Neural cell (in vitro differentiated cells): ENCODE measurements at regions not wholly inside any gene's neighbourhood (a gene's known extent, or its start where the extent isn't known, plus 50 kb on each side); places are given as distances from the start of the nearest gene placed in this dataset.

Experiments
- H2AFZ ChIP-seq: fragments of 200-600, 300-800 bp; sonication (generic), shearing (Covaris generic); 2 replicates; pipeline ENCODE4 v1.6.0; 2014; ENCODE audit warnings: low read depth, mild to moderate bottlenecking, antibody characterized with exemption, low read length, moderate library complexity
- H3F3A ChIP-seq: fragments of 200-600 bp; shearing (Covaris generic); 2 replicates; pipeline ENCODE4 v1.6.1; 2016; ENCODE audit warnings: mild to moderate bottlenecking, moderate library complexity, mixed read lengths, antibody characterized with exemption, low read length; ENCODE audit not compliant: insufficient read depth, poor library complexity, severe bottlenecking
- H3K27ac ChIP-seq: fragments of 200-600, 300-800 bp; sonication (generic), shearing (Covaris generic); 2 replicates; pipeline ENCODE4 v1.5.1; 2014; ENCODE audit warnings: mild to moderate bottlenecking, low read length, moderate library complexity
- H3K27me3 ChIP-seq: fragments of 300-800, 200-600 bp; sonication (generic), shearing (Covaris generic); 2 replicates; pipeline ENCODE4 v1.6.0; 2014; ENCODE audit warnings: mild to moderate bottlenecking, low read depth, low read length, moderate library complexity; ENCODE audit not compliant: insufficient read depth
- H3K36me3 ChIP-seq: fragments of 300-800, 200-600 bp; sonication (generic), shearing (Covaris generic); 2 replicates; pipeline ENCODE4 v1.5.1; 2014; ENCODE audit warnings: mild to moderate bottlenecking, antibody characterized with exemption, low read length, moderate library complexity; ENCODE audit not compliant: insufficient read depth
- H3K4me2 ChIP-seq: fragments of 300-800, 200-600 bp; sonication (generic), shearing (Covaris generic); 2 replicates; pipeline ENCODE4 v1.6.0; 2014; ENCODE audit warnings: mild to moderate bottlenecking, low read length
- H3K4me3 ChIP-seq: fragments of 300-800, 200-600 bp; sonication (generic), shearing (Covaris generic); 2 replicates; pipeline ENCODE4 v1.5.1; 2014; ENCODE audit warnings: mild to moderate bottlenecking, low read length, moderate library complexity
- H3K79me2 ChIP-seq: fragments of 200-600 bp; shearing (Covaris generic); replicated peaks from 2 replicates; pipeline ENCODE4 v1.6.0; 2014; ENCODE audit warnings: mild to moderate bottlenecking, low read length, moderate library complexity; ENCODE audit not compliant: insufficient read depth
- H3K9ac ChIP-seq: fragments of 300-800, 200-600 bp; sonication (generic), shearing (Covaris generic); 2 replicates; pipeline ENCODE4 v1.6.1; 2016; ENCODE audit warnings: mild to moderate bottlenecking, low read length, mixed read lengths
- H3K9me2 ChIP-seq: fragments of 200-600 bp; shearing (Covaris generic); 2 replicates; pipeline ENCODE4 v1.6.1; 2016; ENCODE audit warnings: mild to moderate bottlenecking, low read length, mixed read lengths; ENCODE audit not compliant: insufficient read depth
- H3K9me3 ChIP-seq: fragments of 200-600, 300-800 bp; sonication (generic), shearing (Covaris generic); 2 replicates; pipeline ENCODE4 v1.6.1; 2016; ENCODE audit warnings: mild to moderate bottlenecking, mixed run types, low read length, moderate library complexity, mixed read lengths
- H4K20me1 ChIP-seq: fragments of 200-600 bp; shearing (Covaris generic); 2 replicates; pipeline ENCODE4 v1.6.1; 2016; ENCODE audit warnings: mild to moderate bottlenecking, mixed run types; ENCODE audit not compliant: insufficient read depth
- EP300 ChIP-seq: fragments of 450-650 bp; conservative IDR thresholded peaks from 2 replicates; pipeline ENCODE4 v1.6.1; 2014; ENCODE audit warnings: antibody characterized with exemption, mild to moderate bottlenecking, moderate library complexity; ENCODE audit not compliant: poor library complexity, severe bottlenecking
- EZH2 ChIP-seq: fragments of 200-600, 300-800 bp; shearing (Covaris generic), sonication (generic); IDR thresholded peaks from 2 replicates; pipeline ENCODE4 v1.6.1; 2014; ENCODE audit warnings: antibody characterized with exemption, low read length, borderline replicate concordance, mild to moderate bottlenecking; ENCODE audit not compliant: insufficient read depth, poor library complexity, severe bottlenecking
- MXI1 ChIP-seq: fragments of 450-650 bp; conservative IDR thresholded peaks from 2 replicates; pipeline ENCODE4 v1.6.1; 2014; ENCODE audit warnings: antibody characterized with exemption, mild to moderate bottlenecking; ENCODE audit not compliant: poor library complexity, severe bottlenecking
- POLR2AphosphoS5 ChIP-seq: IDR thresholded peaks from 2 replicates; pipeline ENCODE4 v1.6.1; 2012
- RAD21 ChIP-seq: fragments of 450-650 bp; conservative IDR thresholded peaks from 2 replicates; pipeline ENCODE4 v1.6.1; 2014; ENCODE audit warnings: antibody characterized with exemption, mild to moderate bottlenecking, moderate library complexity
- REST ChIP-seq: IDR thresholded peaks from 2 replicates; pipeline ENCODE4 v1.6.1; 2012; ENCODE audit warnings: borderline replicate concordance
- SMC3 ChIP-seq: fragments of 450-650 bp; conservative IDR thresholded peaks from 2 replicates; pipeline ENCODE4 v1.6.1; 2014; ENCODE audit warnings: antibody characterized with exemption, mild to moderate bottlenecking, moderate library complexity; ENCODE audit not compliant: poor library complexity
- TAF1 ChIP-seq: IDR thresholded peaks from 2 replicates; pipeline ENCODE4 v1.6.1; 2012; ENCODE audit warnings: low read depth
- TF ChIP-seq, protein P1 (sequence below): fragments of 450-650 bp; IDR thresholded peaks from 2 replicates; pipeline ENCODE4 v1.5.1; 2014; ENCODE audit warnings: antibody characterized with exemption, mild to moderate bottlenecking, moderate library complexity; ENCODE audit not compliant: poor library complexity, severe bottlenecking

GRCh38 chr1:45258059-45258650, 51.8 kb upstream of the ZSWIM5 start:
- no peak overlapping the region for H3K27ac ChIP-seq
- H3K4me2 ChIP-seq = no peak overlapping the region
- H3K4me3 ChIP-seq = no peak overlapping the region
- H4K20me1 ChIP-seq = no peaks in the 10 kb centered on the region
- no peaks in the 10 kb centered on the region for H3K27me3 ChIP-seq
- H3F3A ChIP-seq = no peaks in the 10 kb centered on the region
- TF ChIP-seq SMC3 = no peak
- no peak for TF ChIP-seq EZH2
- TF ChIP-seq, protein P1, sequence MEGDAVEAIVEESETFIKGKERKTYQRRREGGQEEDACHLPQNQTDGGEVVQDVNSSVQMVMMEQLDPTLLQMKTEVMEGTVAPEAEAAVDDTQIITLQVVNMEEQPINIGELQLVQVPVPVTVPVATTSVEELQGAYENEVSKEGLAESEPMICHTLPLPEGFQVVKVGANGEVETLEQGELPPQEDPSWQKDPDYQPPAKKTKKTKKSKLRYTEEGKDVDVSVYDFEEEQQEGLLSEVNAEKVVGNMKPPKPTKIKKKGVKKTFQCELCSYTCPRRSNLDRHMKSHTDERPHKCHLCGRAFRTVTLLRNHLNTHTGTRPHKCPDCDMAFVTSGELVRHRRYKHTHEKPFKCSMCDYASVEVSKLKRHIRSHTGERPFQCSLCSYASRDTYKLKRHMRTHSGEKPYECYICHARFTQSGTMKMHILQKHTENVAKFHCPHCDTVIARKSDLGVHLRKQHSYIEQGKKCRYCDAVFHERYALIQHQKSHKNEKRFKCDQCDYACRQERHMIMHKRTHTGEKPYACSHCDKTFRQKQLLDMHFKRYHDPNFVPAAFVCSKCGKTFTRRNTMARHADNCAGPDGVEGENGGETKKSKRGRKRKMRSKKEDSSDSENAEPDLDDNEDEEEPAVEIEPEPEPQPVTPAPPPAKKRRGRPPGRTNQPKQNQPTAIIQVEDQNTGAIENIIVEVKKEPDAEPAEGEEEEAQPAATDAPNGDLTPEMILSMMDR = no peak
- TF ChIP-seq RAD21 = no peak
- no peak for TF ChIP-seq POLR2AphosphoS5
- no peak for TF ChIP-seq EP300
- no peak for TF ChIP-seq MXI1
- no peak for TF ChIP-seq TAF1
- no peak for TF ChIP-seq REST
- no peak overlapping the region for H2AFZ ChIP-seq
- H3K79me2 ChIP-seq = no peaks in the 10 kb centered on the region
- peaks cover 12% of the 10 kb centered on the region for H3K9me3 ChIP-seq
- H3K9me2 ChIP-seq = no peaks in the 10 kb centered on the region
- H3K36me3 ChIP-seq = no peaks in the 10 kb centered on the region
- H3K9ac ChIP-seq = no peak overlapping the region

DNA sequence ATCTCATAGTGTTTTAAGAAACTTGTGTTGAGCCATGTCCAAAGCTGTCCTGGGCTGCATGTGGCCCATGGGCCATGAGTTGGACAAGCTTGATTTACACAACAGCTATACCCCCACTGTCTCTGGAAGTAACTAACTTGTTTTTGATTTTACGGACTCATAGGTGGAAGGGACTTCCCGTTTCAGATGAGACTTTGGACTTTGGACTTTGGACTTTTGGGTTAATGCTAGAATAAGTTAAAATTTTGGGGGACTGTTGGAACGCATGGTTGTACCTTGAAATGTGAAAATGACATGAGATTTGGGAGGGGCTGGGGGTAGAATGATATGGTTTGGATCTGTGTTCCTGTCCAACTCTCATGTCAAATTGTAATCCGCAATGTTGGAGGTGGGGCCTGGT, 52.6 kb upstream of the ZSWIM5 start:
- no peak overlapping the region for H2AFZ ChIP-seq
- H3K9me2 ChIP-seq = no peaks in the 10 kb centered on the region
- TF ChIP-seq TAF1 (no peak), MXI1 (no peak), REST (no peak), EZH2 (no peak), POLR2AphosphoS5 (no peak), EP300 (no peak), SMC3 (no peak), RAD21 (no peak)
- TF ChIP-seq, protein P1 = no peak
- no peak overlapping the region for H3K4me2 ChIP-seq
- no peak overlapping the region for H3K9ac ChIP-seq
- no peaks in the 10 kb centered on the region for H4K20me1 ChIP-seq
- H3K27me3 ChIP-seq = no peaks in the 10 kb centered on the region
- no peak overlapping the region for H3K27ac ChIP-seq
- no peaks in the 10 kb centered on the region for H3F3A ChIP-seq
- no peaks in the 10 kb centered on the region for H3K36me3 ChIP-seq
- no peaks in the 10 kb centered on the region for H3K79me2 ChIP-seq
- H3K9me3 ChIP-seq = peaks cover 12% of the 10 kb centered on the region
- H3K4me3 ChIP-seq = no peak overlapping the region
